ENCODE measurements at regions not wholly inside any gene's neighbourhood (a gene's known extent, or its start where the extent isn't known, plus 50 kb on each side); places are given as distances from the start of the nearest gene placed in this dataset.

- no peak for DNase-seq
Observed at GRCh38 chr13:21970918-21971317, 300.0 kb downstream of the FGF9 start.

- DNase-seq, result no peak
Observed at GRCh38 chr13:21971662-21972621, 301.1 kb downstream of the FGF9 start.

GRCh38 chr13:21973437-21974125 lies 302.7 kb downstream of the FGF9 start:
- DNase-seq, result no peak

- no peak for DNase-seq
Observed at GRCh38 chr13:21974741-21975140, 303.9 kb downstream of the FGF9 start.

- no peak for DNase-seq
Observed at GRCh38 chr13:21976159-21976558, 305.3 kb downstream of the FGF9 start.

- DNase-seq, result no peak
Observed at GRCh38 chr13:21979161-21979806, 308.4 kb downstream of the FGF9 start.

- no peak for DNase-seq
Observed at GRCh38 chr13:21980049-21980448, 309.2 kb downstream of the FGF9 start.

- DNase-seq, result no peak
Observed at GRCh38 chr13:21984156-21984555, 313.3 kb downstream of the FGF9 start.

- DNase-seq, result no peak
Observed at GRCh38 chr13:21986602-21987001, 315.7 kb downstream of the FGF9 start.

- DNase-seq, result no peak
Observed at GRCh38 chr13:21987793-21988192, 316.9 kb downstream of the FGF9 start.

- no peak for DNase-seq
Observed at GRCh38 chr13:21988624-21989023, 317.8 kb downstream of the FGF9 start.

- no peak for DNase-seq
Observed at GRCh38 chr13:21996049-21996448, 325.2 kb downstream of the FGF9 start.

- DNase-seq, result no peak
Observed at GRCh38 chr13:21997726-21998125, 326.9 kb downstream of the FGF9 start.

GRCh38 chr13:21998279-21998990 lies 327.6 kb downstream of the FGF9 start:
- no peak for DNase-seq

GRCh38 chr13:21999666-22000065 lies 328.8 kb downstream of the FGF9 start:
- no peak for DNase-seq

GRCh38 chr13:22000191-22000590 lies 329.3 kb downstream of the FGF9 start:
- no peak for DNase-seq

GRCh38 chr13:22001336-22001735 lies 330.5 kb downstream of the FGF9 start:
- no peak for DNase-seq

GRCh38 chr13:22002893-22003292 lies 332.0 kb downstream of the FGF9 start:
- no peak for DNase-seq

GRCh38 chr13:22009500-22009899 lies 338.6 kb downstream of the FGF9 start:
- DNase-seq, result no peak

- no peak for DNase-seq
Observed at GRCh38 chr13:22009937-22010336, 339.1 kb downstream of the FGF9 start.

- DNase-seq, result no peak
Observed at GRCh38 chr13:22012686-22013085, 341.8 kb downstream of the FGF9 start.

- no peak for DNase-seq
Observed at GRCh38 chr13:22014469-22014868, 343.6 kb downstream of the FGF9 start.

GRCh38 chr13:22017226-22017625 lies 346.4 kb downstream of the FGF9 start:
- DNase-seq, result no peak
